WERI-Rb-1 (cell line): ENCODE measurements at regions not wholly inside any gene's neighbourhood (a gene's known extent, or its start where the extent isn't known, plus 50 kb on each side); places are given as distances from the start of the nearest gene placed in this dataset.

ENCODE experiments used
- DNase-seq: peaks from one replicate; pipeline ENCODE4 v3.0.0-alpha.2; 2020
- H3K27ac ChIP-seq: fragments of 250-450 bp; sonication (Bioruptor Pico); 2 replicates; pipeline ENCODE4 v1.5.1; 2020; ENCODE audit warnings: mild to moderate bottlenecking, moderate library complexity
- H3K27me3 ChIP-seq: fragments of 250-450 bp; sonication (Bioruptor Pico); 2 replicates; pipeline ENCODE4 v1.5.1; 2021; ENCODE audit warnings: mild to moderate bottlenecking, low read depth, moderate library complexity; ENCODE audit not compliant: insufficient read depth, severe bottlenecking
- H3K36me3 ChIP-seq: fragments of 250-450 bp; sonication (Bioruptor Pico); 2 replicates; pipeline ENCODE4 v1.5.1; 2020; ENCODE audit warnings: mild to moderate bottlenecking, moderate library complexity
- H3K4me3 ChIP-seq: 2 replicates; pipeline ENCODE4 v1.5.1; 2011; ENCODE audit warnings: low read depth, mild to moderate bottlenecking, control low read depth, low read length
- H3K9me3 ChIP-seq: fragments of 250-450 bp; sonication (Bioruptor Pico); 2 replicates; pipeline ENCODE4 v1.5.1; 2021; ENCODE audit warnings: mild to moderate bottlenecking, moderate library complexity; ENCODE audit not compliant: severe bottlenecking
- CTCF ChIP-seq: IDR thresholded peaks from 2 replicates; pipeline ENCODE4 v1.5.1; 2011; ENCODE audit warnings: low read depth, mild to moderate bottlenecking, control low read depth, inconsistent platforms, low read length

GRCh38 chr7:117836-118614 is 74.3 kb upstream of the FAM20C start:
- Histone ChIP-seq H3K27me3 (no peaks in the 10 kb centered on the region), H3K9me3 (no peaks in the 10 kb centered on the region), H3K27ac (no peak overlapping the region), H3K4me3 (no peak overlapping the region), H3K36me3 (no peaks in the 10 kb centered on the region)
- DNase-seq = no peak
- TF ChIP-seq CTCF = no peak

GRCh38 chr7:118615-119391 is 73.6 kb upstream of the FAM20C start:
- no peak overlapping the region for H3K4me3 ChIP-seq
- DNase-seq = no peak

GRCh38 chr7:119392-120163 is 72.8 kb upstream of the FAM20C start:
- peak; percentile 39 for DNase-seq
- H3K4me3 ChIP-seq = no peak overlapping the region
- no peaks in the 10 kb centered on the region for H3K36me3 ChIP-seq
- H3K9me3 ChIP-seq = no peaks in the 10 kb centered on the region
- no peak for TF ChIP-seq CTCF
- peak overlapping the region; percentile 44; the same call in 1 of the 2 replicates for H3K27ac ChIP-seq
- no peaks in the 10 kb centered on the region for H3K27me3 ChIP-seq

More at GRCh38 chr7:118615-119391, 73.6 kb upstream of the FAM20C start:
- no peaks in the 10 kb centered on the region for H3K9me3 ChIP-seq
- H3K27ac ChIP-seq = no peak overlapping the region; the same call in 1 of the 2 replicates
- no peaks in the 10 kb centered on the region for H3K36me3 ChIP-seq
- TF ChIP-seq CTCF = 0 out of 2 replicates have a peak, but pooled peaks have one; percentile 34
- H3K27me3 ChIP-seq = no peaks in the 10 kb centered on the region

- TF ChIP-seq CTCF = no peak
- H3K27ac ChIP-seq = no peak overlapping the region
- no peak for DNase-seq
- H3K36me3 ChIP-seq = no peaks in the 10 kb centered on the region
- no peak overlapping the region for H3K4me3 ChIP-seq
- H3K27me3 ChIP-seq = no peaks in the 10 kb centered on the region
- no peaks in the 10 kb centered on the region for H3K9me3 ChIP-seq
Observed at GRCh38 chr7:120164-120991, 72.0 kb upstream of the FAM20C start.
